Left ventricle myocardium inferior (tissue), 1 donor: ENCODE measurements at regions not wholly inside any gene's neighbourhood (a gene's known extent, or its start where the extent isn't known, plus 50 kb on each side); places are given as distances from the start of the nearest gene placed in this dataset.

ENCODE experiments used
- DNase-seq: peaks from one replicate; pipeline ENCODE4 v3.0.0-alpha.2; 2020
- H3K27ac ChIP-seq: fragments of 200-600 bp; replicated peaks from 2 replicates; pipeline ENCODE4 v1.8.0; 2021
- H3K27me3 ChIP-seq: fragments of 200-600 bp; 2 replicates; pipeline ENCODE4 v1.8.0; 2021; ENCODE audit warnings: low read depth
- H3K36me3 ChIP-seq: fragments of 200-600 bp; 2 replicates; pipeline ENCODE4 v1.8.0; 2021
- H3K4me1 ChIP-seq: fragments of 200-600 bp; 2 replicates; pipeline ENCODE4 v1.8.0; 2021
- H3K4me3 ChIP-seq: fragments of 200-600 bp; 2 replicates; pipeline ENCODE4 v1.8.0; 2021; ENCODE audit warnings: mild to moderate bottlenecking, moderate library complexity
- H3K9me3 ChIP-seq: fragments of 200-600 bp; replicated peaks from 2 replicates; pipeline ENCODE4 v1.8.0; 2021
- CTCF ChIP-seq: fragments of 200-600 bp; IDR thresholded peaks from 2 replicates; pipeline ENCODE4 v1.8.0; 2021; ENCODE audit warnings: antibody characterized with exemption, mild to moderate bottlenecking, borderline replicate concordance
- intact Hi-C: fragments of 100-400 bp; cut with micrococcal nuclease; formaldehyde crosslinking; loops from one replicate; pipeline ENCODE4 v1.11.0; 2022
- donor health status: DM: no; HTN: yes; CAD: no; lungs with severe emphysema.

- no peaks in the 10 kb centered on the region for H3K9me3 ChIP-seq
- H3K27me3 ChIP-seq = no peaks in the 10 kb centered on the region
- peak overlapping the region; percentile 43 for H3K27ac ChIP-seq
- intact Hi-C loops = no loop called here
- peaks cover 43% of the 10 kb centered on the region for H3K4me1 ChIP-seq
- TF ChIP-seq CTCF = no peak
- peaks cover 32% of the 10 kb centered on the region for H3K36me3 ChIP-seq
- H3K4me3 ChIP-seq = no peak overlapping the region
- DNase-seq = no peak
Measured at GRCh38 chr2:196315388-196316049, 144.1 kb upstream of the STK17B start.

- intact Hi-C loops = no loop called here
- Histone ChIP-seq H3K4me1 (peaks cover 39% of the 10 kb centered on the region), H3K27ac (peak overlapping the region; percentile 43), H3K27me3 (no peaks in the 10 kb centered on the region), H3K36me3 (peaks cover 35% of the 10 kb centered on the region), H3K9me3 (no peaks in the 10 kb centered on the region), H3K4me3 (no peak overlapping the region)
- TF ChIP-seq CTCF = no peak
- DNase-seq = no peak
Measured at GRCh38 chr2:196316050-196316430, 144.7 kb upstream of the STK17B start.

- peak overlapping the region; percentile 9 for H3K4me3 ChIP-seq
- peak; percentile 57 for DNase-seq
- intact Hi-C loops = no loop called here
- TF ChIP-seq CTCF = no peak
- peaks cover 36% of the 10 kb centered on the region for H3K36me3 ChIP-seq
- peak overlapping the region; percentile 81 for H3K27ac ChIP-seq
- peaks cover 39% of the 10 kb centered on the region for H3K4me1 ChIP-seq
- no peaks in the 10 kb centered on the region for H3K27me3 ChIP-seq
- no peaks in the 10 kb centered on the region for H3K9me3 ChIP-seq
Measured at GRCh38 chr2:196318517-196319377, 147.4 kb upstream of the STK17B start.

GRCh38 chr2:196322973-196323810, 151.8 kb upstream of the STK17B start:
- no peak for TF ChIP-seq CTCF
- Histone ChIP-seq H3K4me3 (no peak overlapping the region), H3K27ac (no peak overlapping the region), H3K27me3 (no peaks in the 10 kb centered on the region), H3K36me3 (peaks cover 18% of the 10 kb centered on the region), H3K4me1 (peaks cover 45% of the 10 kb centered on the region), H3K9me3 (no peaks in the 10 kb centered on the region)
- DNase-seq = no peak
- intact Hi-C loops = no loop called here

GRCh38 chr2:196324211-196324610, 152.8 kb upstream of the STK17B start:
- TF ChIP-seq CTCF = no peak
- peaks cover 10% of the 10 kb centered on the region for H3K36me3 ChIP-seq
- H3K4me1 ChIP-seq = peaks cover 45% of the 10 kb centered on the region
- intact Hi-C loops = no loop called here
- H3K27ac ChIP-seq = no peak overlapping the region
- no peak for DNase-seq
- no peaks in the 10 kb centered on the region for H3K27me3 ChIP-seq
- no peak overlapping the region for H3K4me3 ChIP-seq
- H3K9me3 ChIP-seq = no peaks in the 10 kb centered on the region
